OCI-LY3 (cell line): ENCODE measurements at regions not wholly inside any gene's neighbourhood (a gene's known extent, or its start where the extent isn't known, plus 50 kb on each side); places are given as distances from the start of the nearest gene placed in this dataset.

Experiments
- CTCF ChIP-seq: fragments of 200-600, 300-600 bp; sonication (generic); IDR thresholded peaks from 2 replicates; pipeline ENCODE4 v1.5.1; 2014; ENCODE audit warnings: antibody characterized with exemption, low read length, low read depth
- EZH2phosphoT487 ChIP-seq: fragments of 200-600 bp; shearing (Covaris generic); IDR thresholded peaks from 2 replicates; pipeline ENCODE4 v1.6.1; 2018; ENCODE audit warnings: antibody characterized with exemption, mixed run types, low read depth

DNA sequence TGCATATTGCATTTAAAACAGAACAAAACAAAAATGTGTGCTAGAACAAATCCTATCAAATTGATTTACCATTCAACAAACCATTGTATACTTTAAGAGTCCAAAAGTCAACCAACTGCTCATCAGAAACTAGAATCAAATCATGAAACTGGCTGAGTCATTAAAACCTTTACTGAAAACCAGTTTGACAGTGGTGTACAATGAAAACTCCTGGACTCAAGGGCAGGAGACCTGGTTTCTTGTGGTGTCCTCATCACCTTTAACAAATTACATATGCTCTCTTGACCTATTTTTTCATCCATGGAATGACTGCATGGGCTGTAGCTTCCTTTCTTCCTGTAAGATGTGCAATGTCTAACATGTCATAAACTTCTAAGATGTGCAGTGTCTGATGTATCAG lies 315.3 kb upstream of the SLC30A5 start:
- TF ChIP-seq CTCF, result no peak
- TF ChIP-seq EZH2phosphoT487, result no peak
